ENCODE measurements at regions not wholly inside any gene's neighbourhood (a gene's known extent, or its start where the extent isn't known, plus 50 kb on each side); places are given as distances from the start of the nearest gene placed in this dataset.

DNA sequence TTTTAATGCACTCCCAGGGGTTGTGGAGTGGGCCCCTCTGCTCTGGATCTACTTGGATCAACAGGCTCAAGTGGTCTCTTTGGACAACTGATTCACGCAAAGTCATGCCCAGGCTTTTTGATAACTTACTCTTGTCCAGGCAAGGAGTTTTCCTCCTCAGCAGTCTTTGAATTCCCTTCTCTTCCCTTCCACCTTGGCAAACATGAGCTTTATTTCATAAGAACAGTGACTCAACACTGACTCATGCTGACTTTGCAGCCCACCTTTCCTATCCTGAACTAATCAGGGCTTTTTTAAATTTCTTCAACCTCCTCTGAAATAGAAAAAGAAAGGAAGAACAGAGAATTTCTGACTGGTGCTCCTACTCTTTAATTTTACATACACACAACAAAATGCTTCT lies 132.1 kb upstream of the LDB2 start:
- Histone ChIP-seq H3K9me3 (no peaks in the 10 kb centered on the region), H3K27me3 (no peaks in the 10 kb centered on the region), H3K4me1 (no peaks in the 10 kb centered on the region), H3K4me3 (no peak overlapping the region), H3K27ac (no peak overlapping the region), H3K36me3 (no peaks in the 10 kb centered on the region)
- no peak for DNase-seq
- in situ Hi-C loops (cut with MboI; ENCODE audit: low pct_ligation_motif_present in 1 of 4, low pct_unique_long_range_greater_than_20kb in 1 of 4, low sequenced_read_pairs in 3 of 4) (no loop called here), intact Hi-C loops (cut with DNase I; ENCODE audit: low total_unique reads) (no loop called here)
- TF ChIP-seq POLR2A (IDR thresholded peaks at IDR 0.05) (no peak), POLR2AphosphoS5 (IDR thresholded peaks at IDR 0.05) (no peak), EP300 (IDR thresholded peaks at IDR 0.05; ENCODE audit: low read depth) (no peak)
- TF ChIP-seq, protein P1, sequence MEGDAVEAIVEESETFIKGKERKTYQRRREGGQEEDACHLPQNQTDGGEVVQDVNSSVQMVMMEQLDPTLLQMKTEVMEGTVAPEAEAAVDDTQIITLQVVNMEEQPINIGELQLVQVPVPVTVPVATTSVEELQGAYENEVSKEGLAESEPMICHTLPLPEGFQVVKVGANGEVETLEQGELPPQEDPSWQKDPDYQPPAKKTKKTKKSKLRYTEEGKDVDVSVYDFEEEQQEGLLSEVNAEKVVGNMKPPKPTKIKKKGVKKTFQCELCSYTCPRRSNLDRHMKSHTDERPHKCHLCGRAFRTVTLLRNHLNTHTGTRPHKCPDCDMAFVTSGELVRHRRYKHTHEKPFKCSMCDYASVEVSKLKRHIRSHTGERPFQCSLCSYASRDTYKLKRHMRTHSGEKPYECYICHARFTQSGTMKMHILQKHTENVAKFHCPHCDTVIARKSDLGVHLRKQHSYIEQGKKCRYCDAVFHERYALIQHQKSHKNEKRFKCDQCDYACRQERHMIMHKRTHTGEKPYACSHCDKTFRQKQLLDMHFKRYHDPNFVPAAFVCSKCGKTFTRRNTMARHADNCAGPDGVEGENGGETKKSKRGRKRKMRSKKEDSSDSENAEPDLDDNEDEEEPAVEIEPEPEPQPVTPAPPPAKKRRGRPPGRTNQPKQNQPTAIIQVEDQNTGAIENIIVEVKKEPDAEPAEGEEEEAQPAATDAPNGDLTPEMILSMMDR (IDR thresholded peaks at IDR 0.05), result no peak
- WGBS, 2 donors (ENCODE audit: low coverage in 1 of 2), result 82% methylated on average over 1 of the region's 1 CpG; no CpG with 5 or more reads in 1 of the 2 donors

GRCh38 chr4:17029964-17030363 lies 131.5 kb upstream of the LDB2 start:
- in situ Hi-C loops (cut with MboI; ENCODE audit: low pct_ligation_motif_present in 1 of 4, low pct_unique_long_range_greater_than_20kb in 1 of 4, low sequenced_read_pairs in 3 of 4), result no loop called here
- H3K27ac ChIP-seq, result no peak overlapping the region
- H3K4me3 ChIP-seq, result no peak overlapping the region
- intact Hi-C loops (cut with DNase I; ENCODE audit: low total_unique reads), result no loop called here
- no peaks in the 10 kb centered on the region for H3K9me3 ChIP-seq
- no peaks in the 10 kb centered on the region for H3K27me3 ChIP-seq
- no peaks in the 10 kb centered on the region for H3K36me3 ChIP-seq
- no peak for DNase-seq
- TF ChIP-seq, protein P1 (IDR thresholded peaks at IDR 0.05), result no peak
- TF ChIP-seq POLR2AphosphoS5 (IDR thresholded peaks at IDR 0.05) (no peak), EP300 (IDR thresholded peaks at IDR 0.05; ENCODE audit: low read depth) (no peak), POLR2A (IDR thresholded peaks at IDR 0.05) (no peak)
- no peaks in the 10 kb centered on the region for H3K4me1 ChIP-seq
- WGBS, 2 donors (ENCODE audit: low coverage in 1 of 2), result 69 to 71% methylated on average over 2 of the region's 2 CpGs

- Histone ChIP-seq H3K27ac (no peak overlapping the region), H3K4me1 (no peaks in the 10 kb centered on the region), H3K27me3 (no peaks in the 10 kb centered on the region), H3K36me3 (no peaks in the 10 kb centered on the region), H3K4me3 (no peak overlapping the region), H3K9me3 (no peaks in the 10 kb centered on the region)
- in situ Hi-C loops (cut with MboI; ENCODE audit: low pct_ligation_motif_present in 1 of 4, low pct_unique_long_range_greater_than_20kb in 1 of 4, low sequenced_read_pairs in 3 of 4) (no loop called here), intact Hi-C loops (cut with DNase I; ENCODE audit: low total_unique reads) (no loop called here)
- no peak for DNase-seq
- 83 to 87% methylated on average over 3 to 7 of the region's 7 CpGs for WGBS, 2 donors (ENCODE audit: low coverage in 1 of 2)
- TF ChIP-seq POLR2A (IDR thresholded peaks at IDR 0.05) (no peak), EP300 (IDR thresholded peaks at IDR 0.05; ENCODE audit: low read depth) (no peak), POLR2AphosphoS5 (IDR thresholded peaks at IDR 0.05) (no peak)
- TF ChIP-seq, protein P1 (IDR thresholded peaks at IDR 0.05), result no peak
Observed at GRCh38 chr4:17029432-17029831, 131.0 kb upstream of the LDB2 start.

- TF ChIP-seq EP300 (IDR thresholded peaks at IDR 0.05; ENCODE audit: low read depth), result no peak
- no peak for TF ChIP-seq POLR2A (IDR thresholded peaks at IDR 0.05)
- TF ChIP-seq POLR2AphosphoS5 (IDR thresholded peaks at IDR 0.05), result no peak
- TF ChIP-seq, protein P1 (IDR thresholded peaks at IDR 0.05), result no peak
- 57 to 74% methylated on average over 1 to 6 of the region's 6 CpGs for WGBS, 2 donors (ENCODE audit: low coverage in 1 of 2)
- Histone ChIP-seq H3K36me3 (no peaks in the 10 kb centered on the region), H3K27me3 (no peaks in the 10 kb centered on the region), H3K4me3 (no peak overlapping the region), H3K9me3 (no peaks in the 10 kb centered on the region), H3K27ac (no peak overlapping the region), H3K4me1 (no peaks in the 10 kb centered on the region)
- in situ Hi-C loops (cut with MboI; ENCODE audit: low pct_ligation_motif_present in 1 of 4, low pct_unique_long_range_greater_than_20kb in 1 of 4, low sequenced_read_pairs in 3 of 4), result no loop called here
- intact Hi-C loops (cut with DNase I; ENCODE audit: low total_unique reads), result no loop called here
- no peak for DNase-seq
Observed at GRCh38 chr4:17027495-17027894, 129.1 kb upstream of the LDB2 start.
